ENCODE measurements at regions not wholly inside any gene's neighbourhood (a gene's known extent, or its start where the extent isn't known, plus 50 kb on each side); places are given as distances from the start of the nearest gene placed in this dataset.

DNA sequence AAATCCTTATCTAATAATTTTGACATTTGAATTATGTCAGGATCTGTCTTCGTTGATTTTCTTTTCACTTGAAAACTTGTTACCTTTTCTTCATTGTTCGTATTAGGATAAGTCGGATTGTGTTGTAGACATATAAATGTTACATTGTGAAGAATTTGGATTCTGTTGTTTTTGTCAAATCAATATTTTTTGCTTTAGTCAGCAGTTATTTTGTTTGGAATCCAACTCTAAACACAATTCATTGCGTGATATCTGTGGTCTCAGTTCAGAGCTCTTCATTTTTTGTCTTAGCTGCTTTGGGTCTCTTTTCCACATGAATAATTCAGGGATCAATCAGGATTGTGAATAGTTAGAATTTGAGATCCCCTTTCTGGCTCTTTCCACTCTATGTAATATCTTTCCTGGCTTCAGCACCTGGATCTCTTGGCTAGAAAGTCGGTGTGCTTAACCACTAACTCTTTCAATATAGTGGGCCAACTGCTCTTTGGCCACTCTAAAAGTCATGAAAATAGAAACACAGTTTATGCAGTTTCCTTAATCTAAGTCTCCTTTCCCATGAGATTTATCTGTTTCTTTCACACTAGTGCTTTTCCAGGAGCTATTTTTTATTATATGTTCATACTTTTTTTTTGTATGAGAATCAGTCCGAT lies 2494.2 kb upstream of the PCDH20 start:
- TF ChIP-seq, protein P1, sequence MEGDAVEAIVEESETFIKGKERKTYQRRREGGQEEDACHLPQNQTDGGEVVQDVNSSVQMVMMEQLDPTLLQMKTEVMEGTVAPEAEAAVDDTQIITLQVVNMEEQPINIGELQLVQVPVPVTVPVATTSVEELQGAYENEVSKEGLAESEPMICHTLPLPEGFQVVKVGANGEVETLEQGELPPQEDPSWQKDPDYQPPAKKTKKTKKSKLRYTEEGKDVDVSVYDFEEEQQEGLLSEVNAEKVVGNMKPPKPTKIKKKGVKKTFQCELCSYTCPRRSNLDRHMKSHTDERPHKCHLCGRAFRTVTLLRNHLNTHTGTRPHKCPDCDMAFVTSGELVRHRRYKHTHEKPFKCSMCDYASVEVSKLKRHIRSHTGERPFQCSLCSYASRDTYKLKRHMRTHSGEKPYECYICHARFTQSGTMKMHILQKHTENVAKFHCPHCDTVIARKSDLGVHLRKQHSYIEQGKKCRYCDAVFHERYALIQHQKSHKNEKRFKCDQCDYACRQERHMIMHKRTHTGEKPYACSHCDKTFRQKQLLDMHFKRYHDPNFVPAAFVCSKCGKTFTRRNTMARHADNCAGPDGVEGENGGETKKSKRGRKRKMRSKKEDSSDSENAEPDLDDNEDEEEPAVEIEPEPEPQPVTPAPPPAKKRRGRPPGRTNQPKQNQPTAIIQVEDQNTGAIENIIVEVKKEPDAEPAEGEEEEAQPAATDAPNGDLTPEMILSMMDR (IDR thresholded peaks at IDR 0.05; ENCODE audit: poor library complexity) = no peak
- TF ChIP-seq EZH2phosphoT487 (IDR thresholded peaks at IDR 0.05; ENCODE audit: low read depth, severe bottlenecking, unreplicated experiment) (no peak), EZH2 (IDR thresholded peaks at IDR 0.05; ENCODE audit: borderline replicate concordance) (no peak)

Data from hepatocyte (in vitro differentiated cells).